ENCODE measurements at regions not wholly inside any gene's neighbourhood (a gene's known extent, or its start where the extent isn't known, plus 50 kb on each side); places are given as distances from the start of the nearest gene placed in this dataset.

- no peak for FAIRE-seq
These were observed 947.3 kb upstream of the COX7C start for GRCh38 chr5:85670417-85670816.

- no peak for FAIRE-seq
These were observed 946.3 kb upstream of the COX7C start for GRCh38 chr5:85671223-85671970.

- no peak for FAIRE-seq
These were observed 935.9 kb upstream of the COX7C start for GRCh38 chr5:85681871-85682270.

GRCh38 chr5:85684351-85684750, 933.4 kb upstream of the COX7C start:
- no peak for FAIRE-seq

- FAIRE-seq = no peak
These were observed 914.4 kb upstream of the COX7C start for GRCh38 chr5:85703296-85703695.

- FAIRE-seq = no peak
These were observed 908.0 kb upstream of the COX7C start for GRCh38 chr5:85709728-85710127.

GRCh38 chr5:85716344-85717202, 901.2 kb upstream of the COX7C start:
- FAIRE-seq = no peak

GRCh38 chr5:85717203-85717563, 900.6 kb upstream of the COX7C start:
- no peak for FAIRE-seq

- FAIRE-seq = no peak
These were observed 885.6 kb upstream of the COX7C start for GRCh38 chr5:85732185-85732584.

- FAIRE-seq = no peak
These were observed 875.8 kb upstream of the COX7C start for GRCh38 chr5:85741972-85742371.

GRCh38 chr5:85760519-85760918, 857.2 kb upstream of the COX7C start:
- no peak for FAIRE-seq

- no peak for FAIRE-seq
These were observed 848.4 kb upstream of the COX7C start for GRCh38 chr5:85769347-85769746.

GRCh38 chr5:85784746-85785145, 833.0 kb upstream of the COX7C start:
- FAIRE-seq = no peak

GRCh38 chr5:85813146-85813545, 804.6 kb upstream of the COX7C start:
- FAIRE-seq = no peak

- no peak for FAIRE-seq
These were observed 803.1 kb upstream of the COX7C start for GRCh38 chr5:85814596-85814995.

GRCh38 chr5:85823462-85824426, 794.0 kb upstream of the COX7C start:
- no peak for FAIRE-seq

- no peak for FAIRE-seq
These were observed 779.0 kb upstream of the COX7C start for GRCh38 chr5:85838781-85839180.

GRCh38 chr5:85841653-85842052, 776.1 kb upstream of the COX7C start:
- FAIRE-seq = no peak

- no peak for FAIRE-seq
These were observed 774.2 kb upstream of the COX7C start for GRCh38 chr5:85843535-85843934.

GRCh38 chr5:85849411-85849810, 768.3 kb upstream of the COX7C start:
- FAIRE-seq = no peak

GRCh38 chr5:85865296-85865695, 752.4 kb upstream of the COX7C start:
- no peak for FAIRE-seq

GRCh38 chr5:85868070-85868469, 749.7 kb upstream of the COX7C start:
- no peak for FAIRE-seq

- FAIRE-seq = no peak
These were observed 723.7 kb upstream of the COX7C start for GRCh38 chr5:85893996-85894395.

Data from islet of Langerhans (tissue), 1 donor.